ENCODE measurements at regions not wholly inside any gene's neighbourhood (a gene's known extent, or its start where the extent isn't known, plus 50 kb on each side); places are given as distances from the start of the nearest gene placed in this dataset.
"Not testable (repeated sequence)": the region's sequence is repeated elsewhere in the genome, so short reads cannot be mapped to it uniquely, and the experiment has no call there.

DNA sequence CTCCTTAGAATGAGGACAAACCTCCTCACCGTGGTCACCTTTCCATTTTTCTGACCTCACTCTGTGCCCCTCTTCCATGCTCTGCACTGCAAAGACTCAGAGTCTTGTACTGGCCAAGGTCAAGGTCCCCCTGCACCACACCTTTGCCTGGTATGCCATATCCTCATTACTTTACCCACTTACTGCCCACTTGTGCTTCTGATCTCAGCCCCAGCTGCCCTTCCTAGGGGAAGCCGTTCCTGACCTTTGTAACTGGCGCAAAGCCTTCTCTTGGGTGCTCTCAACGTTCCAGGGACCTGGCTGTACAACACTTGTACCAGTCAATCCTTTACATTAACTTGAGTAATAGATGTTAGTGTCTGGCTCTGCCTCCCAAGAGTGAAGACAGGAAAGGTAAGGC is 256.0 kb downstream of the SV2B start:
- no peak for DNase-seq (ENCODE audit: low spot score)

DNA sequence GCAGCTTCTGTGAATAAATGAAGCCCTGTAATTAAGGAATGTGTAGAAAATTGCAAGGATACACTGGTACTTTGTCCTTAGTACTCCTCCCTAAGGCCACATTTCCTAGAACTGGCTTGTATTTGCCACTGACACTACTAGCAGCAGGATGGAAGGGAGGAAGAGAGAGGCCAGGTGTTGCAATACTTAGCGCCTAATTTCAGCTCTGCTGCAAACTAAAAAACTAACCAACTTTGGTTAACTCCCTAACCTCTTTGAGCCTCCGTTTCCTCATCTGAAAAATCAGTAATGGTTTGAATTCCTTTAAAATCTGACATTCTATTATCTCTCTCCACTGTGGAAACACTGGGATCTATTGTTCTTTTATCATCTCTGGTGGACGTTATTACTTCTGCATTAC is 257.0 kb downstream of the SV2B start:
- no peak for DNase-seq (ENCODE audit: low spot score)

DNA sequence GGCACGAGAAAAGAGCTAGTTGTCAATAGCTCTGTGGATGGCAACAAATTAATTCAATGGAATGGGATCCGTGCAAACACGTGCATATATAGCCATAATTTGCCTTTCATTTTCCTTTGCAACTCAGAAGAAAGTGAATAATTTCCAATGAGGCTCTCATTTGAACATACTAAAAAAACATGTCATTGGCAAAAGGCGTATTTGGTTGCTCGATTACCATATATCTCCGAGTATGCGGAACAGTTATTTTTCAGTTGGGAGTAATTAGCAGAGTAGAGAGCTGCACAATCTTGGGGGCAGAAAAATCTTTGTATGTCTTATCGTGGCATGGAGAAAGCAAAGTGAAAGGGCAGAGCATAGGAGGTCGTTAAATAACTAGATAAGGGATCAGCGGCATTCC is 257.4 kb downstream of the SV2B start:
- no peak for DNase-seq (ENCODE audit: low spot score)

DNA sequence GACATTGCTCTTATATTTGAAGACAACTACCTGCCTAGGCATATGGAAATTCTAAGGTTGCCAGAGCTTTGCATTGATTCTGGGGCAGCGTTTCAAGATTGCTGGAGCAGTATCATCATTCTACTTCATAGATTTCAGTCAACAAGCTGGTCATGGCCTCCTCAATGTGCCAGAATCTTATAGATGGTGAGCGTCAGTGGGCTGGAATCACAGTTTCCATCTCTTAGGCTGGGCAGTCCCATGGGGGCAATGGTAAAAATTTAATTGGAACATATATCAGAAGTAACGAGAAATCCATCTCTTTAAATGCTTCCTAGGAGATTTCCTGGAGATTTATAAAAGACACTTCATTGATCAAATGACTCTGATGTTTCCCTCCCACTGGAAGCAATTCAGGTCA is 258.3 kb downstream of the SV2B start:
- DNase-seq (ENCODE audit: low spot score) = no peak

DNA sequence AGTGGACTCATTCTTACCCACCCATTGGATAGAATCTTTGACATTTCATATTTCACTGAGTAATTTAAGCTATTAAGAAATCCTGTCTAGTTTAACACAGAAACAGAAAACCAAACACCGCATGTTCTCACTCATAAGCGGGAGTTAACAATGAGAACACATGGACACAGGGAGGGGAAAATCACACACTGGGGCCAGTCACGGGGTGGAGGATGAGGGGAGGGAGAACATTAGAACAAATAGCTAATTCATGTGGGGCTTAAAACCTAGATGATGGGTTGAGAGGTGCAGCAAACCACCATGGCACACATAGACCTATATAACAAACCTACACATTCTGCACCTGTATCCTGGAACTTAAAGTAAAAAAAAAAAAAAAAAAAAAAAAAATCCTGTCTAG is 261.6 kb downstream of the SV2B start:
- DNase-seq (ENCODE audit: low spot score) = not testable (repeated sequence)

DNA sequence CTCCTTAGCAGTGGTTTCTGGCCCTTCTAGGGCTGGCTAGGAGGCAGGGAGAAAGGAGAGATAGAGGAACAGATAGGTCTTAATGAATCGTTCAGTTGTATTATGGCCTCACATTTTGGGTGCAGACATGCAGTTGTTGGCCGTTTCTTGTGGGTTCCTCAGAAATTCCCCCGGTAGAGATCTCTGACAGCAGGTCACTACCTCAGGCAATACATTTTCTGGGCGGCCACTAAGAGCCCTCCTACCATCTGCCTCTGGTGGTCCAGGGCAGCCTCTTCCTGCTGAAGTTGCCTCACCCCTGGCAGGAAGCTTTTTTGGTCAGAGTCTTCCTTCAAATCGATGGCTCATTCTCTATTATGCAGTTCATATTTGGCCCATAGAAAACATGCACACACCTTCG is 266.1 kb downstream of the SV2B start:
- no peak for DNase-seq (ENCODE audit: low spot score)

DNA sequence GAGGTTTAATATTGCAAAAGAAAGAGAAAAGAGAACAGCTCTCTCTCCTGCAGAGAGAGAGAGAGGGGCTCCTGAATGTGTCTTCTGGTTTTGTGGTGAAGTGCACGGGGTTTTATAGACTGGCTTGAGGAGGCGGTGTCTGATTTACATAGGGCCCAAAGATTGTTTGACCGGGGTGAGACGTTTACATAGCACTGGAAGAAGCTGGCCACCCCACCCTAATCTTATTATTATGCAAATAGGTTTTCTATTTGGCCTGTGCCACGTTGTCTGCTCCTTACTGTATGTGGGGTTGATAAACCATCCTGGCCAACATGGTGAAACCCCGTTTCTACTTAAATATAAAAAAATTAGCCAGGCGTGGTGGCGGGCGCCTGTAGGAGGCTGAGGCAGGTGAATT is 268.6 kb downstream of the SV2B start:
- DNase-seq (ENCODE audit: low spot score) = no peak

DNA sequence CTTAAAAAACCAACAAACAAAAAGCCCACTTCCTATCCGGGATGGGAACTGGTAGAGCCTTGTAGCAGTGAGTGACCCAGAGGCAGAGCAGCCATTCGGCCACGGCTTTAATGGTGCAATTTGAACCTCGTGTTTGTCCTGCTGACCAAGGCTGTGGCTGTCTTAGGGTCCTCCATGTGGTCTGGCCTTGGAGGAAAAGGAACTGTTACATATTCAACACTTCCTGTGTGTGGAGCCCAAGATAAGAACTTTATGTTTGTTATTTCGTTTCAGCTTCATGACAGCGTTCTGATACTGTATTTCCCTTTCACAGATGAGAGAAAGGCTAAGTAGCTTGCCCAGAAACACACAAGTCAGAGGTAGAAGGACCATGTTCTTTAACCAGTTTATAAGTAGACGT is 269.8 kb downstream of the SV2B start:
- DNase-seq (ENCODE audit: low spot score) = no peak

DNA sequence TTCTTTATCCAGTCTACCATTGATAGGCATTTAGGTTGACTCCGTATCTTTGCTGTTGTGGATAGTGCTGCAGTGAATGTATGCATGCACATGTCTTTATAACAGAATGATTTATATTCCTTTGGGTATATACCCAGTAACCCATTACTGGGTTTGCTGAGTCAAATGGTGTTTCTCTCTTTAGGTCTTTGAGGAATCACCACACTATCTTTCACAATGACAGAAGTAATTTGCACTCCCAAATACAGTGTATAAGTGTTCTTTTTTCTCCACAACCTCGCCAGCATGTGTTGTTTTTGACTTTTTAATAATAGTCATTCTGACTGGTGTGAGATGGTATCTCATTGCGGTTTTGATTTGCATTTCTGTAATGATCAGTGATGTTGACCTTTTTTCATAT is 271.3 kb downstream of the SV2B start:
- DNase-seq (ENCODE audit: low spot score) = not testable (repeated sequence)

DNA sequence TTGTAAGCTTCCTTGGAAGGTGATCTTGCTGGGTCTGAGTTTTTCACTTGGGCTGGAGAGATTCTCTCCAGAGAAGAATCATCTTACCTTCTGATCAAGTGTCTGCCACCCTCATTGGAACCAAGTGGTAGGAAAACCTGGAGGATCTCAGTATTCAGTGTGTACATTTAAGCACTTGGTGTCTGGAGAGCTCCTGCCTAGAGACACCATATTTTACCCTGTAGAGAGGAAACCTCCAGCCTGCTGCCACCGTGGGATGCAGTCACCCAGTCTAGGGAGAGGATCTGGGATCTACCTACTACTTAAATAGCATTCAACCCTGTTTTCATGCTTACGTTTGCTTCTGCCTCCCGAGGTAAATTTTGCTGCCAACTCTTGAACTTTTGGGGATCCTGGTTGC is 274.3 kb downstream of the SV2B start:
- no peak for DNase-seq (ENCODE audit: low spot score)

DNA sequence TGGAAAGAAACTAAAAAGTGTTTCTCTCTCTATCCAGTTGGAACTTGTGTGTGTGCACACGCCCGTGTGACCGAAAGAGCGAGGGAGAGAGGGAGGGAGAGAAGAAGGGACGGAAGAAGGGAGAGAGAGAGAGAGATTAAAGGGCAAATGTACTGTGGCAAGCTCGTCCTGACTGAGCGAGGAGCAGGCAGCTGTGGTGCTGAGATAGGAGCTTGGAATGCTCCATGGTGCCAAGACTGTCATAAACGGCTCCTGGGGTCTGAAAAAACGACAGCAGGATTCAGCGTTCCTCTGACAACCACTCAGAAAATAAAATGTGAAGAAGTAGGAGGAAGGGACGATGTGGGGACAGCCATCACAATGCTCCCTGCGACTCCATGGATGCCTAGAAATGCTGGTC is 276.0 kb downstream of the SV2B start:
- DNase-seq (ENCODE audit: low spot score) = no peak

DNA sequence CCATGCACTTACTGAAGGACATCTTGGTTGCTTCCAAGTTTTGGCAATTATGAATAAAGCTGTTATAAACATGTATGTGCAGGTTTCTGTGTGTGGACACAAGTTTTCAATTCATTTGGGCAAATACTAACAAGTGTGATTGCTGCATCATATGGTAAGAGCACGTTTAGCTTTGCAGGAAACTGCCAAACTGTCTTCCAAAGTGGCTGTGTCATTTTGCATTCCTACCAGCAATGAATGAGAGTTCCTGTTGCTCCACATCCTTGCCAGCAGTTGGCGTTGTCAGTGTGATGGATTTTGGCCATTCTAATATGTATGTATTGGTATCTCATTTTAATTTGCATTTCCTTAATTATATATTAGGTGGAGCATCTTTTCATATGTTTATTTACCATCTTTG is 280.1 kb downstream of the SV2B start:
- DNase-seq (ENCODE audit: low spot score) = no peak

DNA sequence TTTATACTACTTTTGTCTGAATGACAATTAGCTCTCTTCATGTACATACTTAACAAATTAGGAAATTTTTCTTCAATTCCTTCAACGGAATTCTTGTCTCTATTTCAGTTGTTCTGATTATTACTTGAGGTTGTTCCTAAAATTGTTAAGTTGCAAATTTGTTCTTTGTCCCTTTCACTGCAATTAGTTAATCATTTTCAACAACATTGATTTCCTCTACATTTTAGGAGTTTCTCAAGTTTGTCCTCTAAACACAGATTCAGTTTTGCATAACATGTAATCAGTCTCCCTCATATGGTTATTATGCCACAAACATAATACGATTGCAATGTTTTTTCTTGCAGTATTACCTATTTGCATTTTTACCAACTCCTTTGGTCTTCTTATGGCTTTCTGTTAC is 283.5 kb downstream of the SV2B start:
- DNase-seq (ENCODE audit: low spot score) = no peak

DNA sequence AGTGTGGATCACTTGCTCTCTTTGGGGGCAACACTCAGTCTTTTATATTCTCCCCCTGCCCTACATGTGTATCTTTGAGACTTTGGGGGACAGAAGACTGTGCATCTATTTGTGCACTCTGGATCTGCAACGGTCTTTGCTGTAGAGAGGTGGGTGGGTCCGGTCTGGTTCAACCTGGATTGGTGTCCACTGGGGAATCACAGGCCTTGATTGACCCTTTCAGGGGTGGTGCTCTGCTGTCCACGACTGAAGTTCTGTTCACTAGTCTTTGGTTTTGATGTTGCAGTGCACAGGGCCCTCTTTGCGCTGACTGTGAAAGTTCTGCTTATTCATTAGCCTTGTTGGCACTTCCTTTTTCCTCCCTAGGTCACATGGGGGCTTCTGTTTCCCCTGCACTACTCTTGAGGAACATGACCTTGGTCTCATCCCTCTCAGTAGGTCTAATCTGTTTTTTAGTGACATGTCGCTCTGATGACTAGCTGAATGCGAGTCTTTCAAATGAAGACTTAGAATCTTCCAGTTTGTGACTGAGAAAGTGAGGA is 284.2 kb downstream of the SV2B start:
- DNase-seq (ENCODE audit: low spot score) = no peak

DNA sequence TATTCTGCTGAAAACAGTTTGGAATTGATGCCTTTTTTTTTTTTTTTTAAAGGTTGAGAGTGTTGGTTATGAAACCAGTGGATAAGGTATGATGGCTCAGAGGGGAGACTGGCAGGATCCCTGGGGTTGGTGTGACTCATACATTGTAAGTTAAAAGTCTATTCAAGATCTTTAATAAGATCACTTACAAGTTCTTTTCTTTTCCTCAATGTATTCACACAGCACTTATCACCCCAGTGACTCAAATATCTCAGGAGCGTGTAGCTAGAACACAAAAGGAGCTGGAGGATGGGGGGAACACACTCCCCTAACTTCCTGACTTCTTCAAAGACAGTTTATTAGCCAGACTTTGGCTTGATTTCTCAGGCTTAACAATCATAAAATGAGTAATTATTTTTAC is 285.3 kb downstream of the SV2B start:
- DNase-seq (ENCODE audit: low spot score) = no peak

DNA sequence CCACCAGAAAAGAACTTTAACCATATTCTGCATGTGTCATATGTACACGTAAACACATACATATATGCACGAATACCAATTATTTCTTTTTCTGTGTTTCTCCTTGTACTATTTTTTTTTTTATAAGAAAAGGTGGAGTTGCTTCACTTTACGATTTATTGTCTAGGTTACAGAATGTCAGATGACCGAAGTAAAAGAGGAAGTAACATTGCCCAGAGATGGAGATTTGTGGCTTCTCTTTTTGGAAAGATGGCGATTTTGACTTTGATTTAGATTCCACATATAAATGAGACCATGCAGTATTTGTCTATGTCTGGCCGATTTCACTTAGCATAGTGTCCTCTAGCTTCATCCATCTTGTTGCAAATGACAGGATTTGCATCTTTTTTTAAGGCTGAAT is 293.1 kb downstream of the SV2B start:
- no peak for DNase-seq (ENCODE audit: low spot score)

DNA sequence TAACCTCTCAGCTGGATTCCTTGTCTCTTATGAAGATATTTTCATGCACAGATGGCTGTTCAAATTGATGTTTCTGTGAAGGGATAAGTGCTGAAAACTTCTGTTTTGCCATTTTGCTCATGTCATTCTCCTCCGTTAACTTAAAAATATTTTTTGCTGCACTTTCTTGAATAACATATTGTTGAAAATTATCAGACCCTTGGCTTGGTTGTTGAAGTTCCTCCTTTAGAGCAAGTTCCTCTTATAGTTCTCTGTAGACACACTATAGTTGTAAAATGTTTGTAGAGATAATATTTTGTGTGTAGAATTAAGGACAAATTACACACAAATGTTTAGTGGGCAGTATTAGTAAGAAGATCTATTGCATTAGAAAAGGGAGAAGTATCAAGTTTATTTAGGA is 300.4 kb downstream of the SV2B start:
- no peak for DNase-seq (ENCODE audit: low spot score)

DNA sequence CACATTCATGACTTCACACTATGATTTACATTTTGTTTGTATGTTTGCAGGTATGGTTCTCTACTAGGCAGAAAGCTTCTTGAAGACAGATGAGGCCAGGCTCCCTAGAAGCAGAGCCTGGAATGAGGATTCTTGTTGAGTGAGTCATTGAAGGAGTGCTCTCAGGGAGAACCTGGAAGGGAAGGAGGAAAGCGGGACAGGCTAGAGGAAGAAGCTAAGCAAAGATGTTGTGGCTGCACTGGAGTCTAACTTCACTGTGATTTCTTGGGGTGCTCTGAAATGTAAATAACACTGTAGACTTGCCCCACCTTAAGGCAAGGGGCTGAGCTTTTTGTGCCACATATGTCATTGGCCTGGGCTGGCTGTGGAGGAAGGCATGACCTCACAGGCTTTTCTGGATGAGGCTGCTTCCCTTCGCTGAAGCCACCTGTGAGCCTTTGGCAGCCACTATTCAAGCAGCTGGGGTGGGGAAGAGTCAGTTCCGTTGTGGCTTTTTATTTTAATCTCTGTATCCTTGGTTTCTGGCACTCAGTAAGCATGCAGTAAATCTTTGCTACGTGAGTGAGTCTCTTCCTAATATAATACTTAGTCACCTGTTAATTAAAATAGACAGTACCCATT is 307.3 kb downstream of the SV2B start:
- DNase-seq (ENCODE audit: low spot score) = no peak

DNA sequence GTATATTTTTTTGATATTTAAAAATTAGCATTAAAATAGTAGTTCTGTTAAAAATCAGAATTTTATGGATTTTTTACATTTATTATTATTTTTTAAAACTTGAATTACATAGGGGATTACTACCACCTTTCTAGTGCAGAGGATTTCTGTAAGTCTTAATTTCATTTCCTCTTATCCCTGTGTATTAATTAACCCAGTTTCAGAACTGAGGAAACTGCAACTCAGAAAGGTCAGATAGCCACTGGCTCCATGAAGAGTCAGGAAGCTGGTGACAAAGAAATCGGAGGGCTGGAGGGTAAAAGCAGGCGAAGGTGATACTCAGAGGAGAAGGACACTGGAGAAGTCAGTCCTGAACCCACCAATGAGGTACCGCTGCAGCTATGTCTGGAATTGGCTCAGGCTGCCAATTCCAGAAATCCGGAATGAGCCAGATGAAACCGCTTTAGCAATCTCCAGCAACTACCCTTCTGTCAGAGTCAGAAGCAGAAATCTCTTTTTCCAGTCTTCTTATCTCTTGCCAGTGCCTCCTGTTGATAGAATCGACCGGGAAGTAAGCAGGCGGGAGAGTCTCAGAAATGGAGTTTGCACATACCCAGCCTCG is 308.5 kb downstream of the SV2B start:
- DNase-seq (ENCODE audit: low spot score) = no peak

DNA sequence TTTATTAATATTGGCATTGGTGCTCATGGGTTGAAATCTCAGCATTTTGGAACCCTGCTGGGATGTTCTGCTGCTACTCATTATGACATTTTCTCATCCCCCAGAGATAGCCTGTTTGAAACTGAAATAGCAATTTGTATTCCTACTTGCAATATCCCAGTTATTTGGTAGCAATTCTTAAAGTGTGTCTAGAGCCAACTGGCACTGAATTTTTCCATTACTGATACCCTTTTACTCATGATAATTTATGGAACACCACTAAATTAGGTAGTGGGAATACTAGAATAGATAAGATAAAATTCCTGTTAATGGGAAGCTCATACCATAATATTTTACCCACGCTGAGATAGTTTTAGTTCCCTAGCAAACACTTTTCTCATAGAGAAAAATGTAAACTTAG is 309.3 kb downstream of the SV2B start:
- DNase-seq (ENCODE audit: low spot score) = no peak

DNA sequence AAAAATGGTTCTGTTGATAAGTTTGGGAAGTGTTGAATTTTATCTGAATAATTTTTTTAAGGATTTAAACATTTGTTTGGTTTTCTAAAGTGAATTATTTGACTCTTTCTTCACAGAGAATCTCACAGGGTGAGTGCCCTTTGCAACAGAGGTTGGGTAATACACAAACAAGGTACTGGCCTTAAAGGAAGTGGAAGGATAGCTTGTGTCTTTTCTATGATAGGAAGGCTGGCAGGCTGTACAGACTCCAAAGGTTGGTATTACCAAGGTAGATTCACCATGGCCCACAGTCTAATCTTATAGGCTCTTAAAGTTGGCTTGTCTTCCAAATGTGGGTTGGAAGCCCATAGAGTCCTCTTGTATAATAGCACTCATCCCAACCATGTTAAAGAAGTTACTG is 311.5 kb downstream of the SV2B start:
- DNase-seq (ENCODE audit: low spot score) = no peak

DNA sequence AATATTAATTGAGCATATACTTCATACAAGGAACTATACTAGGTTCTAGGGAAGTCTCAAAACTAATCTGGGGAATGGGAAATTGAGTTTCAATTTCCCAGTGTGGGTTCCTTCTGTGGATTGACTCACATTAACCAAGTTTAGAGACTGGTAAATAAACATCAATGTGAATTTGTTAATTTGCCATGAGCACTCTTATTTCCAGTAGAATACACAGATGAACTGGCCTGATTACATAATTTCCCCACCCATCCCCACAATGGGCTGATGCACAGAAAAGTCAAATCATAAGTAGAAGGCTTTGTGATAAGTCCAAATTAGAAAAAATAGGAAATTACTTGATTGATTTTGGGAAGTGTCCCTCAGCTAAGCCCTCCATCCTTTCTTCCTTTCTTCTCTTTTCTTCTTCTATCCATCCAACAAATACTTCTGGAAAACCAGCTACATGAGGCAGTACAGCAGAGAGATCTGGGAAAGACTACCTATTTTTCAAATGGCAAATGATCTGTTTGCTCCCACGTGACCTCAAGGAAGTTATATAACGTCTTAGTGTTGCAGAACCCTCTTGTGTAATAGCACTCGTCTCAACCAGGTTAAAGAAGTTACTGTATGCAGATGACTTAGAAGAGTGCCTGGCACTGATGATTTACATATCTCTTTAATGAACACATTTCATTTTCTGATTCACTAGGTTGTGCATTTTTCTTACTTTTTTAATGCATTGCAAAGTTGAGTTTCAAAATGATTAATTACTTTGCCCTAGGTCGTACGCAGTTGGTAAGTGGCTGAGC is 312.3 kb downstream of the SV2B start:
- no peak for DNase-seq (ENCODE audit: low spot score)

DNA sequence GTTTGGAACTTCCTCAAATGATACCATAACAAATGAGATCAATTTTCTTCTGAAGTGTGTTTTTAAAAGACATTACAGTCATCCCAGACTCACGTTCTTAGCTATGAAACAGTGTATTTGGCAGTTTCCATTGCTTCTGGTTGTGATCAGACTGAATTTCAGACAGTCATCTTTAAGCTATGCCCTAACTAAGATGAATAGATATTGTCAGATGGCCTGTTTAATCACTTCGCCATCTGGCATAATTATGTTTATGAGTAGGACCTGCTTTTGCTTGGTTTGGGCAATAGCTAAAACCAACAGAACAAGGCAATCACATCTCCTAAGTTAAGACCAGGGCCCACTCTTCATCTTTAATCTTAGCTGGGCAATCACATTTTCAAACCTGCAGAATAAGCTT is 313.1 kb downstream of the SV2B start:
- no peak for DNase-seq (ENCODE audit: low spot score)
